ENCODE measurements at regions not wholly inside any gene's neighbourhood (a gene's known extent, or its start where the extent isn't known, plus 50 kb on each side); places are given as distances from the start of the nearest gene placed in this dataset.

DNA sequence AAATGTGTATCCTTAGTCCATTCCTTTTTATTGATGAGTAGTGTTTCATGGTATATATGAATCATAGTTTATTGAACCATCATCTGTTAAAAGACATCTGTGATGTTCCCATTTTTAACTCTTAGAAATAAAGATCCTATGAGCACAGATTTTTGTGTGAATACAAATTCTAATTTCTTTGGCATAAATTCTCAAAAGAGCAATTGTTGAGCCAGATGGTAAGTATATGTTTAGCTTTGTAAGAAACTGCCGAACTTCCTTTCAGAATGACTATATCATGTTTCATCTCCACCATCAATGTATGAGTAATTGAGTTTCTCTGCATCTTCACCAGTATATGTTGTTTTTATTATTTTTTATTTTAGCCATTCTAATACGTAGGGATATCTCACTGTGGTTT is 526.4 kb downstream of the CDH10 start:
- no peaks in the 10 kb centered on the region for H3K79me2 ChIP-seq (ENCODE audit: low read length)
- H4K20me1 ChIP-seq (ENCODE audit: insufficient read depth, low read length) = no peaks in the 10 kb centered on the region
- no peaks in the 10 kb centered on the region for H3F3A ChIP-seq (ENCODE audit: insufficient read depth, low read length)
- no peaks in the 10 kb centered on the region for H3K27me3 ChIP-seq (replicated peaks; ENCODE audit: insufficient read depth, low read length)
- no peak overlapping the region for H2AFZ ChIP-seq (ENCODE audit: low read length)
- H3K4me2 ChIP-seq (ENCODE audit: low read depth, low read length) = no peak overlapping the region
- no peak for DNase-seq
- no peaks in the 10 kb centered on the region for H3K9me2 ChIP-seq (replicated peaks; ENCODE audit: insufficient read depth, low read length)
- no peaks in the 10 kb centered on the region for H3K36me3 ChIP-seq (replicated peaks; ENCODE audit: insufficient read depth, low read length)
- no peak overlapping the region for H3K4me3 ChIP-seq (ENCODE audit: low read length)
- H3K27ac ChIP-seq (ENCODE audit: low read length) = no peak overlapping the region
- H3K9me3 ChIP-seq (replicated peaks; ENCODE audit: insufficient read depth, low read length) = no peaks in the 10 kb centered on the region
- H3K9ac ChIP-seq (ENCODE audit: low read length) = no peak overlapping the region
- no peaks in the 10 kb centered on the region for H3K4me1 ChIP-seq (ENCODE audit: low read length)
- TF ChIP-seq, protein P1, sequence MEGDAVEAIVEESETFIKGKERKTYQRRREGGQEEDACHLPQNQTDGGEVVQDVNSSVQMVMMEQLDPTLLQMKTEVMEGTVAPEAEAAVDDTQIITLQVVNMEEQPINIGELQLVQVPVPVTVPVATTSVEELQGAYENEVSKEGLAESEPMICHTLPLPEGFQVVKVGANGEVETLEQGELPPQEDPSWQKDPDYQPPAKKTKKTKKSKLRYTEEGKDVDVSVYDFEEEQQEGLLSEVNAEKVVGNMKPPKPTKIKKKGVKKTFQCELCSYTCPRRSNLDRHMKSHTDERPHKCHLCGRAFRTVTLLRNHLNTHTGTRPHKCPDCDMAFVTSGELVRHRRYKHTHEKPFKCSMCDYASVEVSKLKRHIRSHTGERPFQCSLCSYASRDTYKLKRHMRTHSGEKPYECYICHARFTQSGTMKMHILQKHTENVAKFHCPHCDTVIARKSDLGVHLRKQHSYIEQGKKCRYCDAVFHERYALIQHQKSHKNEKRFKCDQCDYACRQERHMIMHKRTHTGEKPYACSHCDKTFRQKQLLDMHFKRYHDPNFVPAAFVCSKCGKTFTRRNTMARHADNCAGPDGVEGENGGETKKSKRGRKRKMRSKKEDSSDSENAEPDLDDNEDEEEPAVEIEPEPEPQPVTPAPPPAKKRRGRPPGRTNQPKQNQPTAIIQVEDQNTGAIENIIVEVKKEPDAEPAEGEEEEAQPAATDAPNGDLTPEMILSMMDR (IDR thresholded peaks at IDR 0.05; ENCODE audit: low read length) = no peak
- TF ChIP-seq EZH2 (optimal IDR thresholded peaks at IDR 0.05; ENCODE audit: low read depth, low read length) (no peak), EZH2phosphoT487 (IDR thresholded peaks at IDR 0.05; ENCODE audit: low read length) (no peak)

GRCh38 chr5:24135536-24135935 is 509.2 kb downstream of the CDH10 start:
- Histone ChIP-seq H4K20me1 (ENCODE audit: insufficient read depth, low read length) (no peaks in the 10 kb centered on the region), H2AFZ (ENCODE audit: low read length) (no peak overlapping the region)
- TF ChIP-seq EZH2 (optimal IDR thresholded peaks at IDR 0.05; ENCODE audit: low read depth, low read length) (no peak), EZH2phosphoT487 (IDR thresholded peaks at IDR 0.05; ENCODE audit: low read length) (no peak)
- TF ChIP-seq, protein P1 (IDR thresholded peaks at IDR 0.05; ENCODE audit: low read length) = no peak

DNA sequence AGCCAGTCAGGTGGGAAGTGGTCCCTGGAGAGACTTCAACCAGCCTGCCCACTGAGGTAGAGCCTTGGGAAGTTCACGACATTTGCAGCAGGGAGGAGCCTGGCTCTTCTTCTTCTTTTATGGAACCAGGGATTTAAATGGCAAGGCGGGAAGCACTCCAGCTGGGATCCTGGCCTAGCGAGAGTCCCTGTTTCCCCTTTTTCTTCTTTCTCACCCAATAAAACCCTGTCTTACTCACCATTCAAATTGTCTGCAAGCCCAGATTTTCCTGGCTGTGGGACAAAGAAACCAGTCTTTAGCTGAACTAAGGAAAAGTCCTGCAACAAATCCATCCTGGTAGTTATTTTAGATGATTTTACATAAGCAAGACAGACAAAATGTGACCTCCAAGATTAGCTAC is 503.7 kb downstream of the CDH10 start:
- no peak overlapping the region for H3K9ac ChIP-seq (ENCODE audit: low read length)
- DNase-seq = no peak
- no peak overlapping the region for H2AFZ ChIP-seq (ENCODE audit: low read length)
- H3K27ac ChIP-seq (ENCODE audit: low read length) = no peak overlapping the region
- H3K9me3 ChIP-seq (replicated peaks; ENCODE audit: insufficient read depth, low read length) = no peaks in the 10 kb centered on the region
- no peak overlapping the region for H3K4me3 ChIP-seq (ENCODE audit: low read length)
- H3K79me2 ChIP-seq (ENCODE audit: low read length) = no peaks in the 10 kb centered on the region
- no peak overlapping the region for H3K4me2 ChIP-seq (ENCODE audit: low read depth, low read length)
- no peaks in the 10 kb centered on the region for H3F3A ChIP-seq (ENCODE audit: insufficient read depth, low read length)
- H3K4me1 ChIP-seq (ENCODE audit: low read length) = no peaks in the 10 kb centered on the region
- H3K27me3 ChIP-seq (replicated peaks; ENCODE audit: insufficient read depth, low read length) = no peaks in the 10 kb centered on the region
- H4K20me1 ChIP-seq (ENCODE audit: insufficient read depth, low read length) = no peaks in the 10 kb centered on the region
- no peaks in the 10 kb centered on the region for H3K36me3 ChIP-seq (replicated peaks; ENCODE audit: insufficient read depth, low read length)
- TF ChIP-seq, protein P1 (IDR thresholded peaks at IDR 0.05; ENCODE audit: low read length) = no peak
- TF ChIP-seq EZH2 (optimal IDR thresholded peaks at IDR 0.05; ENCODE audit: low read depth, low read length) (no peak), EZH2phosphoT487 (IDR thresholded peaks at IDR 0.05; ENCODE audit: low read length) (no peak)
- no peaks in the 10 kb centered on the region for H3K9me2 ChIP-seq (replicated peaks; ENCODE audit: insufficient read depth, low read length)

More at GRCh38 chr5:24135536-24135935, 509.2 kb downstream of the CDH10 start:
- no peak for DNase-seq
- Histone ChIP-seq H3K9ac (ENCODE audit: low read length) (no peak overlapping the region), H3K9me3 (replicated peaks; ENCODE audit: insufficient read depth, low read length) (no peaks in the 10 kb centered on the region), H3F3A (ENCODE audit: insufficient read depth, low read length) (no peaks in the 10 kb centered on the region), H3K9me2 (replicated peaks; ENCODE audit: insufficient read depth, low read length) (no peaks in the 10 kb centered on the region), H3K4me1 (ENCODE audit: low read length) (no peaks in the 10 kb centered on the region), H3K4me3 (ENCODE audit: low read length) (no peak overlapping the region), H3K27me3 (replicated peaks; ENCODE audit: insufficient read depth, low read length) (no peaks in the 10 kb centered on the region), H3K4me2 (ENCODE audit: low read depth, low read length) (no peak overlapping the region), H3K79me2 (ENCODE audit: low read length) (no peaks in the 10 kb centered on the region), H3K27ac (ENCODE audit: low read length) (no peak overlapping the region), H3K36me3 (replicated peaks; ENCODE audit: insufficient read depth, low read length) (no peaks in the 10 kb centered on the region)

Data from MM.1S (cell line).